ENCODE measurements at regions not wholly inside any gene's neighbourhood (a gene's known extent, or its start where the extent isn't known, plus 50 kb on each side); places are given as distances from the start of the nearest gene placed in this dataset.

GRCh38 chr15:72927451-72927850 is 124.8 kb upstream of the NEO1 start:
- no peak for TF ChIP-seq EZH2phosphoT487 (IDR thresholded peaks at IDR 0.05; ENCODE audit: borderline replicate concordance, low read depth, low read length)
- no peak for TF ChIP-seq CTCF (conservative IDR thresholded peaks at IDR 0.05; ENCODE audit: low read length)
